HG02981 (cell line): ENCODE measurements at regions not wholly inside any gene's neighbourhood (a gene's known extent, or its start where the extent isn't known, plus 50 kb on each side); places are given as distances from the start of the nearest gene placed in this dataset.
A peak's percentile ranks its signal among the peaks of the same experiment; 100 is the strongest.

Source experiments
- ATAC-seq: cut with Tn5 transposase; IDR thresholded peaks from one replicate; pipeline ENCODE4 v1.9.1; 2021; ENCODE audit warnings: mild to moderate bottlenecking, moderate library complexity; ENCODE audit not compliant: unreplicated experiment

- no peak for ATAC-seq
Measured at GRCh38 chr1:50300297-50300696, 122.9 kb downstream of the DMRTA2 start.

DNA sequence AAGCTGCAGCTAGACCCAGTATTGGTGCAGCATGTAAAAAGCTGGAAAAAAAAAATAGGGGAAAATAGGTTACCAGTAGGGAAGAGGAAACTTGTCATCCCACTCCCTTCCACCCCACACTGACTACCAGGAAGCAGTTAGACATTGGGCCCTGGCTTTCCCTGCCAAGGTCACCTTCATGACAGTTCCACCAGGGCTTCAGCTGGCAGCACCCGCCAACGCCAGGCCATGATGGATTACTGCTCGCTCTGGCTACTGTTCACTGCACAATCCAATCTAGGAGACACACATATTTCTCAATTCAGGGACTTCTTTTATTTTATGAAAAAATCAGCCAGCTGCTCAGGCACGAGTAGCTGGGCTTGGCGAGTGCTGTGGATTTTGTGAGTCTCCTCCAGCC, 127.7 kb downstream of the DMRTA2 start:
- no peak for ATAC-seq

GRCh38 chr1:50292276-50292675, 131.0 kb downstream of the DMRTA2 start:
- no peak for ATAC-seq

DNA sequence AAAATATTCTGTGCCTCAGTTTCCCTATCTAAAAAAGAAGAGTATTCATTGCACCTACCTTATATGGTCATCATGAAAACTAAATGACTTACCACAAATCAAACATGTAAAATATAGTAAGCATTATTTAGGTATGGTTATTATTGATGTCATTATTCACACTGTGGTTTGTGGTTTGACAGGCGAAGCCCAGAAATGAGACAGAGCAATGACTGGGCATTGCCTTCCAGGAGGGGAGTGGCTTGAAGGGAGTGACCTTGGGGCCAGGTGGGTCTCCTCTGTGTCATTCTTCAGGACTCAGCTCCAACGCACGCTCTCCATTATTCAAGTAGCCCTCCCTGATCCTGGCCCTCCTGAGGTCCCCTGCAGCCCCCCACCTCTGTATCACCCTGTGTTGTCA, 133.7 kb downstream of the DMRTA2 start:
- no peak for ATAC-seq

DNA sequence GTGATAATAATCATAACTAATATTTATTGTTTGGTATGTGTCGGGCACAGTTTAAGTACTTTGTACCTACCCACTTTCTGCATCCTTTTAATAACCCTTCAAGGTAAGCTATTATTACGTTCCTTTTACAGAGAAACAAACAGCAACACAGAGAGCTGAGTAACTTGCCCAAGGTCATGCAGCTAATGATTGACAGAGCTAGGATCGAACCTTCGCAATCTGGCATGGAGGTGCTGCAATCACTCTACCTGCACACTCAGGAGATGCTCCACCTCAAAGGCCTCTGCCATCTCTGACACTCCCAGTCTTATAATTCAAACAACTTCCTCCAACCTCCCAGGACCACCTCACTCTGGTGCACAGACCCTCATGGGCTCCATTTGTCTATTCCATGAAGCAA, 137.2 kb downstream of the DMRTA2 start:
- ATAC-seq = no peak

DNA sequence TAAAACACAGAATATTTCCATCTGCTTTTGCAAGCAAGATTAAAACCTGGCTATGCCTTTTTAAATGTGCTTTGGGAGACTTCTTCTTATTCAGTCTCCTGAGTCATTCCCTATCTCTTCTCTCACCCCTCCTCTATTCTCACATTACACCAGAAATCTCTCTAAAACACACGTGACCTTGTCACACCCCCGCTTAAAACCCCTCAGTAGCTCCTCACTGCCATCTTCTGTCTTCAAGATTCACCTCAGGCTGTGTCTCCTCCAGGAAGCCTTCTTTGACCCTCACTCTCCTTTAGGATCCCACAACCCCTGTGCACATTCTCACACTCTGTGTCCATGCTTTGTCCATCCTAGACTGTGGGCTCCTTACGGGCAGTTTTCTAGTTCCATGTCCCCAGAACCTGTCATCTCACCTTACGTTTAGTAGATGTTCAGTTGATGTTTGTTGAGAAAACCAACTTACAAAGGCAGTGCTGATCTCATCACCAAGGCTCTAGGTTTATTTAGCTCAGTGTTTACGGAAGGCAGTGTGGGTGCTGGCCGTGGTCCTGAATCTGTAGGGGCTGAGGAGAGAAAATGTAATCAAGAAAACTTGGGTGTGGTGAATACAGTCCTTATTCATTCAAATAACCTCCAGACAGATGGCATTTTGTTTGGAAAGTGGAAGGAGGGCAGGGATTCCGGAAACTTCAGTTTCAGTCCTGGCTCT, 143.5 kb downstream of the DMRTA2 start:
- no peak for ATAC-seq

GRCh38 chr1:50278961-50279360, 144.3 kb downstream of the DMRTA2 start:
- ATAC-seq = no peak

DNA sequence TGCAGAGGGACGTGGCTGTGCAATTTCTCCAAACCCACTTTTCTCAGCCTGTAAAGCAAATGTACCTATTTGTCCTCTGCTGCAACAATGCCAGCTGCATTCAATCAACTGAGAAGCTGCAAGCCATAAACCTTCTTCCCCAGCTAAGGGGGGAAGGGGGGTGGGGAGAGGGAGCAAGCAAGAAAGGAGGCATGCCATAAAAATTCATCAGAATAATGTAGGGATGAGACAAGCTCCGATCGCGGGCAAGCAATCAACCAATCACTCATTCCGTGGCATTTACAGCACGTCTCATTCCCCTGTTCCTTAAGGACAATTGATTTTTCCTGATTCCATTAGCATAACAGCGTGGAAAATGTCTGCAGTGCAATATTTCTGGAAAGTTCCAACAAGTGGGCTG, 144.8 kb downstream of the DMRTA2 start:
- ATAC-seq = no peak

DNA sequence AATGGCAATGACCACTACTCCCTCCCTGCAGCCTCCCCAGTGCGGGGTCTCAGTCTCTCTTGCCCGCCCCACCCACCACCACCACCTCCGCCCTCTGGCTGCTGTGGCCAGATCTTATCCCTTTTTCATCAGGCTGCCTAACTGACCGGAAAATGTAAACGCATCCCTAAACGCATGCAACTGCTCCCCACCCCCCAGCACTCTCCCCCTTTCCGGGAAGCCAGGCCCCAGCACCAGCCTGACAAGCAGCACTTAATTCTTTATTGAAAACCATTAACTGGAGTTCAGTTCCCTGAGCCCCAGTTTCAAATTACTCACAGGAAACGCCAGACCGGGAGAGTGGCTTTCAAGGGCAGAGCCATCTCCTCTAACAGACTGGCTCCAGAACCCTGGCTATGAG, 147.7 kb downstream of the DMRTA2 start:
- ATAC-seq = no peak

DNA sequence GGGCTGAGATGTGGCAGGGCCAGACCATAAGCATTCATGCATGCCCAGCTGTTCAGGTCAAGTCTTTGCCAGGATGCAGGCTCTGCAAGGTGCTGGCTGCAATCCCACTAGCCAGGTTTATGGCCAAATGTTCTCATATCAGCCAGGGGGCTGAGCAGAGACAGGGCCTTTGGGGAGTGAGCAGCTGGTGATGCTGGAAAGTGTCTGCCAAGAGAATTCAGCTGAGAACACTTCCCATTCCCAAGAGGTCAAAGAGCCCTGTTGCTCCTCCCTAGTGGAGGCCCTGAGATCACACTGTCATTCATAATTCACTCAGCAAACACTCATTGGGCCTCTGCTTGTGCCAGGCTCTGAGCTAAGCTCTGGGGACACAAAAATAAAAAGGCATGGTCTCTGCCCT, 150.3 kb downstream of the DMRTA2 start:
- no peak for ATAC-seq

DNA sequence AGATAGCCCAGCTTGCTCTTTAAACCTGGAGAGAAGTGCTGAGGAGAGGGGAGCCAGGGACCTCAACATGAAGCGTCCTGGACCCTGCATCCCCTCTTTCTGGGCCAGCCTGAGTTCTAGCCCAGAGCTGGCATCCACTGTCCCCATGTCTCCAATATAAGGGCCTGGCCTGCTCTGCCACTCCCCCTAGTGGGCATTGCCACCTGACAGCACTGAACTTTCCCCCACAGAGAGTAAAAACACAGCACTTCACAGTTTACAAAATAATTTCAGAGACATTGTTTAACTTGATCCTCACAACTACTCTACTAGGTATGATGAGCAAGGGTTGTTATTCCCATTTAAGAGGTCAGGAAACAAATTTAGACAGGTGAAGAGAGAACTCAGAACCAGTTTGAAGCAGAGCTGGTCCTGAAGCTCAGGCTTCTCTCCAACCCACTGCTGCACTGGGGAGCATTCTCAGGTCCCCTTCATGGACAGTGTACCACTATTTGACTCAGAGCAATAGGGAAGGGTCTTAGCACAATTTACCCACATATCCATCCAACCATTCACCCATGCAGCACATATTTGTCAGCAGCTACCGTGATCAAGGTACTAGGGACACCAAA, 151.2 kb downstream of the DMRTA2 start:
- peak; percentile 67 for ATAC-seq

DNA sequence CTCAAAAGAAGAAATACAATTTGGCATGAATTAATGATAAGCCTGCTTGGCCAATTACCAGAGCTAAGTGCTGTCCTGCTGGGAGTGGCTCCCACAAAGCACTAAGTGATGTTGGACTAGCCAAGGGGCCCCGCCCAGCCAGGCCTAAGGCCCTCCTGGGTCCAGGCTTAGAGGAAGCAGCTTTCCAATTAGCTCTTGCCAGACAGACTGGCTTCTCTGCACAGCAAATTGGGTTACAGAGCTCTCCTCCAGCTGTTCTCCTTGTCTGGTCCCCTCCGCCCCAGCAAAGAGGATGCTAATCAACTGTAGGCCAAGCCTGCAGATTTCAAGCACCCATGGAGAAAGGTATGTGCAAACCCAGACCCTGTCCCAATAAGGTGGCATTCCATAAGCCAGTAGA, 151.9 kb downstream of the DMRTA2 start:
- ATAC-seq = no peak

GRCh38 chr1:50270926-50271325, 152.3 kb downstream of the DMRTA2 start:
- no peak for ATAC-seq

- no peak for ATAC-seq
Measured at GRCh38 chr1:50268049-50268448, 155.2 kb downstream of the DMRTA2 start.

DNA sequence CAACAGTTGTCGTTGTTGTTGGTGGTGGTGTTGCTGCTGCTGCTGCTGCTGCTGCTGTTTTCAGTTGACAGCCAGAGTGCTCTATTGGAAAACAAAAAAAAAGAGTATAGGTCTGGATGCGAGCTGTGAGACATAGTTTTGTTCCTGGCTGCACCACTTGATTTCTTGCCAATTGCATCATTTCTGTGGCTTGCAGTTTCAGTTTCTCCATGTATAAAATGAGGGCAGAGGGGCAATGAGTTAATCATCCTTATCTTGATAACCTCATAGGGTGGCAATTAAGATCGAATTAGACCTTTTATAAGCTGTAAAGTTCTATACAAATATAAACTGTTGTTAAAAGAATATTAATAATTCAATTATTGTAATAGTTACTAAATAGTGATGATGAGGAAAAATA, 156.7 kb downstream of the DMRTA2 start:
- ATAC-seq = no peak

DNA sequence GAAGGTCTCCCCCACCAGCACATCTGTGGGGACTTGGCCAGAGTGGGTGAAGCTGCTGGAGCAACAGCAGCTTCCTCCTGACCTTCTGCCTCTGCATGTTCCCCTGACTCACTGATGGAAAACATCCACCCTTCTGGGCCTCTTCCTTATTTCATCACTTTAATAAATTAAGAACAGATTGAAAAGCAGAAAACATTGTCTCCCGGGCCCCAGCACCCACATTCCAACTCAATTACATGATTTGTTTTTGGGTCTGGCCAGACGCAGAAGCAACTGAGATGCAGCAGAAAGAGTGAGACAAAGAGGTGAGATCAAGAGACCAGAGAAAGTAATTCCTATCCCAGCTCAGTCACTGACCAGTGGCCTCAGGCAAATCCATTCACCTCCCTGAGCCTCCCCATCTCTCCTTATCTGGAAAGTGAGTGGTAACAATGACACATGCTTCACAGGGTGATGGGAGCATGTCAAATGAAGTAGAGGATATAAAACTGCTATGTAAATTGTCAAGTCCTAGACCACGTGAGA, 157.1 kb downstream of the ELAVL4 start:
- ATAC-seq = no peak

DNA sequence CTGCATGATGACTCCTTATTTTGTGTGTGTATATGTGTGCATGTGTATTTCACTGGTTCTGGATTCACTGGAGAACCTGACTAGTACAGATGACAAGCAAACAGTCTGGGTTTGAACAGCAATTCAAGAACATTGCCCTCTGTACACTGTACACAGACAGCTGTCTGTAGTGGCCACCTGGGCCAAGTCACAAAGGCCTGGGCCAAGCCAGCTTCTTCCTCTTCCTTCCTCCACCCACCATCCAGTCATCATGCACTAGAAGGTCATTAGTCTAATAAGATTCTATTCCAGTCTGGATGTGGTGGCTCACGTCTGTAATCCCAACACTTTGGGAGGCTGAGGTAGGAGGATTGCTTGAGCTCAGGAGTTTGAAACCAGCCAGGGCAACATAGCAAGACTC, 155.9 kb downstream of the ELAVL4 start:
- ATAC-seq = no peak

- ATAC-seq = no peak
Measured at GRCh38 chr1:50262436-50262835, 153.7 kb downstream of the ELAVL4 start.

DNA sequence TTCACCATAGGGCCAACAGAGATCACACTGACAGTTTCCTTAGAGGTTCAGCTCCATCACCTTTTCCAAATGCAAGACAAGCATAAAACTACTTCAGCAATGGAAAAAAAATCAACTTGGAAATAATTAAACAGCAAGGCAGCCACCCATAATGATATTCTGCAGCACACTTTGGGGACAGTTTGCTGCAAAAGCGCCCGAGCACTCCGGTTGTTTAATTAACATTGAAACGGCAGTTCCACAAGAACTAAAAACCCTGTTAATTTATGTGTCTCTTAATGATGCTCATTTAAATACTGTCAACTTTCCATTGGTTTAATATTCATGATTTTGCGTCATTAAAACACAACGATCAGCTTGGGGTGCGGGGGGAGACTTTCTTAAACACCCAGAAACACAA, 153.2 kb downstream of the ELAVL4 start:
- ATAC-seq = no peak

- no peak for ATAC-seq
Measured at GRCh38 chr1:50257940-50258685, 149.4 kb downstream of the ELAVL4 start.

DNA sequence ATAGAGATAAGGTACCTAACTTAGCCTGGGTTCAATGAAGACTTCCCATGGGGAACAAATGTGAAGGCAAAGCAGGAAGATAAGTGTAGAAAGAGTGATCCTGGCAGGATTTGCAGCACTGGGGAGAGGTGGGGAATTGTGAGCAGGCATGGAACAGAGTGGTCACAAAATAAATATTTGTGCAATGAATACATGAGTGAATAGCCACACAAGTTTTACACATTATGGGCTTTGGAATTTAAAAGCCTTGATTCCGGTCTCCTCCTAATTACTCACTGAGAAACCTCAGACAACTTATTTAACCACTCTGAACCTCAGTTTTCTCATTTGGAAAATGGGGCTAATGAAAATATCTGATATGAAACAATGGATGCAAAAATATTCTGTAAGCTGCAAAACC, 148.3 kb downstream of the ELAVL4 start:
- ATAC-seq = no peak
